ENCODE measurements at regions not wholly inside any gene's neighbourhood (a gene's known extent, or its start where the extent isn't known, plus 50 kb on each side); places are given as distances from the start of the nearest gene placed in this dataset.

GRCh38 chr3:146325170-146325569, 74.3 kb upstream of the PLSCR4 start:
- TF ChIP-seq CTCF (IDR thresholded peaks at IDR 0.05) (no peak), EZH2 (IDR thresholded peaks at IDR 0.05; ENCODE audit: borderline replicate concordance, insufficient read depth, low read depth, low read length, poor library complexity, severe bottlenecking) (no peak)

All from B cell (primary cell).